ENCODE measurements at regions not wholly inside any gene's neighbourhood (a gene's known extent, or its start where the extent isn't known, plus 50 kb on each side); places are given as distances from the start of the nearest gene placed in this dataset.
A peak's percentile ranks its signal among the peaks of the same experiment; 100 is the strongest.

GRCh38 chr9:85427772-85428171, 314.0 kb downstream of the AGTPBP1 start:
- no peak for DNase-seq

- peak; percentile 29 for DNase-seq
These were observed 316.6 kb downstream of the AGTPBP1 start for GRCh38 chr9:85425153-85425611.

- no peak for DNase-seq
These were observed 318.3 kb downstream of the AGTPBP1 start for GRCh38 chr9:85423422-85423821.

GRCh38 chr9:85421641-85422040, 320.1 kb downstream of the AGTPBP1 start:
- DNase-seq = no peak

- no peak for DNase-seq
These were observed 321.0 kb downstream of the AGTPBP1 start for GRCh38 chr9:85420750-85421149.

- no peak for DNase-seq
These were observed 324.1 kb downstream of the AGTPBP1 start for GRCh38 chr9:85417674-85418073.

GRCh38 chr9:85416715-85417114, 325.0 kb downstream of the AGTPBP1 start:
- DNase-seq = no peak

- DNase-seq = no peak
These were observed 327.4 kb downstream of the AGTPBP1 start for GRCh38 chr9:85414390-85414789.

GRCh38 chr9:85408494-85408893, 333.3 kb downstream of the AGTPBP1 start:
- no peak for DNase-seq

GRCh38 chr9:85405566-85405950, 336.2 kb downstream of the AGTPBP1 start:
- DNase-seq = no peak

- no peak for DNase-seq
These were observed 336.7 kb downstream of the AGTPBP1 start for GRCh38 chr9:85404911-85405565.

GRCh38 chr9:85402551-85402950, 339.2 kb downstream of the AGTPBP1 start:
- no peak for DNase-seq

GRCh38 chr9:85401998-85402397, 339.8 kb downstream of the AGTPBP1 start:
- DNase-seq = no peak

GRCh38 chr9:85397005-85397404, 344.7 kb downstream of the AGTPBP1 start:
- DNase-seq = no peak

- no peak for DNase-seq
These were observed 349.5 kb downstream of the AGTPBP1 start for GRCh38 chr9:85392260-85392659.

GRCh38 chr9:85377731-85378289, 363.9 kb downstream of the AGTPBP1 start:
- no peak for DNase-seq

- no peak for DNase-seq
These were observed 373.0 kb downstream of the AGTPBP1 start for GRCh38 chr9:85368781-85369180.

- DNase-seq = no peak
These were observed 382.6 kb downstream of the AGTPBP1 start for GRCh38 chr9:85359161-85359560.

- DNase-seq = no peak
These were observed 392.7 kb downstream of the AGTPBP1 start for GRCh38 chr9:85349046-85349445.

GRCh38 chr9:85347541-85347940, 394.2 kb downstream of the AGTPBP1 start:
- DNase-seq = no peak

- DNase-seq = no peak
These were observed 396.9 kb downstream of the AGTPBP1 start for GRCh38 chr9:85344901-85345300.

- no peak for DNase-seq
These were observed 402.4 kb downstream of the AGTPBP1 start for GRCh38 chr9:85339338-85339737.

- no peak for DNase-seq
These were observed 407.5 kb downstream of the AGTPBP1 start for GRCh38 chr9:85334228-85334627.

- DNase-seq = no peak
These were observed 409.3 kb downstream of the AGTPBP1 start for GRCh38 chr9:85332487-85332886.

- no peak for DNase-seq
These were observed 410.1 kb downstream of the AGTPBP1 start for GRCh38 chr9:85331626-85332025.

All from NCI-H2107 (cell line).